Hematopoietic multipotent progenitor cell treated with erythropoietin and hydrocortisone succinate and interleukin-3 and kit ligand, for 8 days (in vitro differentiated cells): ENCODE measurements at regions not wholly inside any gene's neighbourhood (a gene's known extent, or its start where the extent isn't known, plus 50 kb on each side); places are given as distances from the start of the nearest gene placed in this dataset.
"Not testable (repeated sequence)": the region's sequence is repeated elsewhere in the genome, so short reads cannot be mapped to it uniquely, and the experiment has no call there.

ENCODE experiments used
- DNase-seq: peaks from one replicate; pipeline ENCODE4 v3.0.0-alpha.2; 2015

GRCh38 chr13:24563087-24563486 is 50.5 kb upstream of the PARP4 start:
- DNase-seq = no peak

- DNase-seq = not testable (repeated sequence)
These were observed 51.4 kb upstream of the PARP4 start for GRCh38 chr13:24563971-24564370.

GRCh38 chr13:24564881-24565280 is 52.3 kb upstream of the PARP4 start:
- no peak for DNase-seq

- not testable (repeated sequence) for DNase-seq
These were observed 55.0 kb upstream of the PARP4 start for GRCh38 chr13:24567593-24567992.

- DNase-seq = no peak
These were observed 62.3 kb upstream of the PARP4 start for GRCh38 chr13:24574847-24575246.

- peak; percentile 39 for DNase-seq
These were observed 67.7 kb upstream of the PARP4 start for GRCh38 chr13:24580315-24580714.

GRCh38 chr13:24581578-24581977 is 69.0 kb upstream of the PARP4 start:
- DNase-seq = not testable (repeated sequence)

- DNase-seq = not testable (repeated sequence)
These were observed 79.1 kb upstream of the PARP4 start for GRCh38 chr13:24591697-24592096.

- DNase-seq = not testable (repeated sequence)
These were observed 82.1 kb upstream of the ATP12A start for GRCh38 chr13:24597906-24598670.

GRCh38 chr13:24599019-24599791 is 81.0 kb upstream of the ATP12A start:
- not testable (repeated sequence) for DNase-seq

- DNase-seq = peak; percentile 44
These were observed 74.3 kb upstream of the ATP12A start for GRCh38 chr13:24605923-24606372.

- DNase-seq = no peak
These were observed 73.6 kb upstream of the ATP12A start for GRCh38 chr13:24606486-24607170.

- DNase-seq = no peak
These were observed 69.3 kb upstream of the ATP12A start for GRCh38 chr13:24610956-24611355.

- no peak for DNase-seq
These were observed 67.5 kb upstream of the ATP12A start for GRCh38 chr13:24612726-24613125.

GRCh38 chr13:24613128-24613527 is 67.1 kb upstream of the ATP12A start:
- DNase-seq = no peak

- no peak for DNase-seq
These were observed 66.5 kb upstream of the ATP12A start for GRCh38 chr13:24613755-24614154.

GRCh38 chr13:24614306-24615080 is 65.7 kb upstream of the ATP12A start:
- no peak for DNase-seq

GRCh38 chr13:24615114-24615513 is 65.1 kb upstream of the ATP12A start:
- no peak for DNase-seq

GRCh38 chr13:24615911-24616472 is 64.2 kb upstream of the ATP12A start:
- no peak for DNase-seq

GRCh38 chr13:24616514-24616913 is 63.7 kb upstream of the ATP12A start:
- DNase-seq = no peak

GRCh38 chr13:24617256-24618010 is 62.8 kb upstream of the ATP12A start:
- no peak for DNase-seq
